Stimulated activated CD8-positive, alpha-beta memory T cell treated with anti-CD3 and anti-CD28 coated beads, Interleukin-15, amount 100 ng/mL, for 1 hour (primary cell): ENCODE measurements at regions not wholly inside any gene's neighbourhood (a gene's known extent, or its start where the extent isn't known, plus 50 kb on each side); places are given as distances from the start of the nearest gene placed in this dataset.
"Not testable (repeated sequence)": the region's sequence is repeated elsewhere in the genome, so short reads cannot be mapped to it uniquely, and the experiment has no call there.

ENCODE experiments used
- DNase-seq: peaks from one replicate; pipeline ENCODE4 v3.0.0-alpha.2; 2020; ENCODE audit warnings: low read depth

DNA sequence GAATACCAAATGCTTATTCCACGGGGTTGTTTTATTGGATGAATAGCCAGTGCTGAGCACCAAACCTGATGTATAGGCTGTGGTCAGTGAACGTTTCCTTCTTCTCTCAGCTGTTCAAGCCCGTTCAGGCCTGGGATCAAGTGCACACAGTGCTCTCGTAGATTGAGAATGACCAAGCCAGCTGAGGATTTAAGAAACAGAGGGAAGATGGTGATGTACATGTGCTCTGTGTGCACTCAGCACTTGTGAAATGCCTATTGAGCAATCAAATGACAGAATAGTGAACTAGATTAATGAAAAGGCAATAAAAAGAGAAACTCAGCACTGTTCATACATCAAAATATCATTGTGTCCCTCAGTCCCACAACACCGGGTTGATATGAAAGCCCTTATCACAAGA is 302.5 kb downstream of the BMPER start:
- DNase-seq = no peak

DNA sequence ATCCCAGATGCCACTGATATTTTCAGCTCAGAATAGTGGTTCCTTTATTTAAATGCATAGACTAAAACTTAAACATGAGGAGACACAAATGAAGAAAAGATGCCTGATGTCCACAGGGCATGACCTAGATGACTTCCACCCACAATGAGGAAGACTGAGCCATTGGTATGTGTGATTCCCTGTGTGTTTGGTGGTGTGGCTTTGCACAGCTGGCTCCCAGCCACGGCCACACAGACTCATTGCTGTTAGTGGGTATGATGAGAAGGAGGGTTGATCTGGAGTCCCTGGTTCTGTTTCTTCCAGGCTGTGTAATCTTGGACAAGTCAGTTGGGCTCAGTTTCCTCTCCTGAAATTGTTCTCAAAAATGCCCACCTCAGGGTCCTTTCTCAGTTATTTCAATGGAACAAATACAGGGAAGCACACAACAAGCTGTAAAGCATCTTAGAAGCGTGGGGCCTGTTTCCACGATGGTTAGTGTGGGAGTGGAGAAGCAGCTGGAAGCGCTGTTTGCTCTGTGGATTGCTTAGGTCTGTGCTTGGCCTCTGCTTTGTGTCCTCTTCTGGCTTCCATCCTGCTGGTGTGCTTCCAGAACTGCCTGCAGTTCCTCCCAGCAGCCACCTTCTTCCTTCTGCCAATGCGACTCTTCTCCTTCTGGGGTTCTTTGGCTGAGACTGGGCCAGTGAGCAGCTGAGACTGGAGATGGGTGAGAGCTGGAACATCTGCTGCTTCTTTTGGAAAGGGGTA is 303.7 kb downstream of the BMPER start:
- no peak for DNase-seq

DNA sequence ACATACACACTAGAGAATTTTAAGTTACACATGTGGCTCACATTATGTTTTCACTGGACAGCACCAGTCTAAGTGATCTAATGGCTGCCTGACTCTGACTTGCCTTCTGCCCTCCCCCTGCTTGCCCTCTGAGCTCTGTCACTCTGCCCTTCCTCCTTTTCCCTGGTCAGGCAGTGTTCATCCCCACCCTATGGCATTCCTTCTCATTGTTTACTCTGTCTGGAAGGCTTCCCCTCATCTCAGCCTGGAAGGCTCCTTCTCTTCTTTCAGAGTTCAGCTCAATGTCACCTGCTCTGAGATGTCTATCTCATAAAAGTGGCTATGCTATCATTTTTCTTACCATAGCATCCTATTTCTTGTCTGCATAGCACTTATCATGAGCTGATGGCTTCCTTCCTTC is 305.7 kb downstream of the BMPER start:
- DNase-seq = no peak

DNA sequence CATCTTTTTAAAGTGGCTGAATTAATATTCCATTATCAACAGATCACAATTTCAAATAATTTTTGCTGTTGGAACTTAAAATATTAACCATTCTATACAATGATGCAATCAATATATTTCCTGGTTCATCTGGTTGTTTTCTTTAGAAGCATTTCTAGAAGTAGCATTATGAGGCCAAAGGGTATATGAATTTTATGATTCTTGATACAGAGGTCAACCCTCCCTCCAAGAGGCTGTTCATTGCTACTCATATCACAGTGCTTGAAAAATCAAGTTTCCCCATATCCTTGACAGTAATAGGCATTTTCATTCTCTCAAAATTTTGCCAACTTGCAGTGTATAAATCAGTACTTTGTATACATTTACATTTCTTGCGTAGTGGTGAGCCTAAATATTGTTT is 312.6 kb downstream of the BMPER start:
- no peak for DNase-seq

DNA sequence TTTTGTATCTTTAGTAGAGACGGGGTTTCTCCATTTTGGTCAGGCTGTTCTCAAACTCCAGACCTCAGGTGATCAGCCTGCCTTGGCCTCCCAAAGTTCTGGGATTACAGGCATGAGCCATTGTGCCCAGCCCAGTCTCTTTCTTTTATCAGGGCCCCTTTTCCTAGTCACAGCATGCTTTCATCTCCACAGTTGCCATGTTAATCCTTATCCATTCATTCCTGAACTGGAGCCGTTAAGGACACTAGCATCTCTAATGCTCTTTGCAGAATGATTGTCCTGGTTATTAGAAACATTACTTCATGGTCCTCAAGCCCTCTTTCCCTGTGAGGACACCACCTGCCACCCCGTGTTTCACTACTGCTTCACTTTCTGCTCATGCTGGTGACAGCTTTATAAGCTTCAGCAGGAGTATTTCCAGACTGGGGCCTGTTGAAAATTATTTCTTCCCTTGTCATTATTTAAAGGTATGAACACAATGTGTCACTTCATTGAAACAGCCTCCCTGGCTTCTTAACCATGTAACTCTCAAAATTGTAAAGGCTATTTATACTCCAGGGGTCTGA is 313.9 kb downstream of the BMPER start:
- no peak for DNase-seq

DNA sequence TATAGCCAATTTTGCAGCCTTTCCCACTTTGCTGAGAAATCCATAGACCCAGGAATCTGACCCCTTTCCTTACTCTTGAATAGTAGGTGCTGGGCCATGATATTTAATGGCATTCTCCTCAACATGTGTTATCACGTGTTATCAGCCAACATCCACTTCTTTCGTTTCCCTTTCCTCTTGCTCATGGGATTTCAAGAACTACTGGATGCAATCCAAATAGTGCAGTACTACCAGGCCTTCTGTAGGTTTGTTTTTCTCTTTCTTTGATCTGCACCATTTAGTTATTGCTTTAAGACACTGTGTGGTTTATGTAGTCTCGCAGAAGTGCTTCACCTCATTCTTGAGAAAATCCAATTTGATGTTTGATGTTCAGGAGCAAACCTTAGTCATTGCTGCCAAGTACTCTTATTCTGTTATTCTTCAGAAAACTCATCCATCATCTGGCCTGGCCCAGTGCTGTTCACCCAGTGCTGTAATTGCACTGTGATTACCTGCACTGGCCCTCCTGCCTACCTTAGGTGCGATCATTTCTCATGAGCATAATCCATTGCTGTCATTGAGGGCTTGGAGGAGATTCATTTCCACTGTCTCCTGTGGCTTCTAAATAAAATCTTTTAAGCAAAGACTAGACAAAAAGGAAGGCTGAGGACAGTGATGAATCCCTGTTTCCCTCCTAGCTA is 315.3 kb downstream of the BMPER start:
- no peak for DNase-seq

DNA sequence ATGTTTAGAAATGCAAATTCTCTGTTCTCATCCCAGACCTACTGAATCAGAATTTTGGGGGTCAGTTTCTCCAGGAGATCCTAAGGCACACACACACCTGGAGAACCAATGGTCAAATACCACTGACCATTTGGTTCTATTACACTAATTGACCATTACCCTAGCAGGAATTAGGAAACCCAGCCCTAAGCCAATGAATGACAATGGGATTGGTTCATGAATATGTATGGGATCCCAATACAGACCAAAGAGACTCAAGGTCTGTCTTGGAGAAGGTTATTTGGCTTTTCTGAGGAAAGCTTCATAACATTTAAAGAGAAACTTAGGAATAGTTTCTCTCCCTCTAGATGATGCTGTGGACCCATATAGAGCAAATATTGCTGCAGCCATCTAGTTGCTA is 317.0 kb downstream of the BMPER start:
- DNase-seq = no peak

DNA sequence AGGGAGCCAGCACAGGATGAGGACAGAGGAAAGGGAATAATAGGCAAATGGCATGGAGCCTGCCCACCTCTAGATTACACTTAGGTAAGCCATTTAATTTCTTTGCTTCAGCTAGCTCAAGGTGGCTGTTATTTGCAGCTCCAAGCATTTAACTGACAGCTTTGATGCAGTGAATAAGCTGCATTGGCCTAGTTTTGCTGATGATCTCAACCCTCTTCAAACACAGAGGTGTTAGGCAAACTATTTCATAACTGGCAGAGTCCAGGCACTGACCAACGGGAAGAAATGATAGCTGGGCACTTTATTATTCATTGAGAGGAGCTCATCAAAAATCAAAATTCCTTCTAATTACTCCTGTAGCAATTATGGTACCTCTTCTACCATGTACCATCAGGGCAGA is 317.4 kb downstream of the BMPER start:
- no peak for DNase-seq

DNA sequence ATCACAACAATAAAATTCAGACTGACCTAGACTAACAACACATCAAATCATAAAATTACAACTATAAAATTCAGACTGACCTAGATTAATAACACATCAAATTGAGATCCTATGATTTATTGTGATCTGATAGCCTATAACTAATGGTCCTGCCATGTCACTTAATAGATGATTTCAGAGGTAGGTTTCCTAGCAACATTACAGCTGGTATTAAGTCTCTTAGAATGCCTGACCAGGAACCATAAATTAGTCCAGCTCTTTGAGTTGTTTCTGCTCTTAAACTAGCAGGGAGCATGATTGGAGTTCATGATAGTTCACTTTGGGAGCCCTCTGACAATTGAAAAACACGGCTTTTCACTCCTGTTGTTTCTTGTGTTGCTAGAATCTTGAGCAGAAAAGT is 318.9 kb downstream of the BMPER start:
- DNase-seq = no peak

DNA sequence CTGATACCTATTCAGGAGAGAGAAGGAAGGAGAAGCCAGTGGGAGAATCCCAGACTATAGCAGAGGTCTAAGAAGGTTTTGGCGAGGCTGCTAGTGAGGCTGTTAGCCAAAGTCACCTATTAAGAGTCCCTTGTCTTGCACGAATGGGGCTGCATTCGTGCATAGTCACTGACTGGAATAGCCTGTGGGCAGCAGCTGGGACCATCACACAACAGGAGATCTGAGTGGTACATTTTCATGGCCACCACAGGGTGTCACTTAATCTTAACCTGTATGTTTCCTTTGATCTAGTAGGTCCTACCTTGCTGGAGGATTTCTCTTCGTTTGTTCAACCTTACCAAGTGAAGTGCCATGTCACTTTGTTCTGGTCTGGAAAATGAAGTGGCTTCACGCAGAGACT is 319.9 kb downstream of the BMPER start:
- no peak for DNase-seq

DNA sequence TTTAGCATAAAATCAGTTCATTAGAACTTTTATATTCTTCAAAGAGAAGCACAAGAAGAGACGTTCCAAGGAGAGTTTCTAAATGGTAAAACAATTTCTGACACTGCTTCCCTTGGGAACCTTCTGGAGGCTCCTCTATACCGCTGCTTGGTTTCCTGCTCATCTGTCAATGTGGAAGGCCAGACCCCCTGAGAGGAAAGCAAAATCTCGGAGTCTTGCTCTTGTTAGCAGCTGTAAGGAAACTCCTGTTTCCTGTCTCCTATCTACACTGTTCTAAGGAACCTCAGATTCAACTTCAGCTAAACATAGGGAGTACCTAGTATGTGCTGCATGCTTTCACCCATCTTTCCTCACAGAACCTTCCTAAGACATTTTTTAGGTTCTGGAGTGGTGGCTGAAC is 322.2 kb downstream of the BMPER start:
- no peak for DNase-seq

DNA sequence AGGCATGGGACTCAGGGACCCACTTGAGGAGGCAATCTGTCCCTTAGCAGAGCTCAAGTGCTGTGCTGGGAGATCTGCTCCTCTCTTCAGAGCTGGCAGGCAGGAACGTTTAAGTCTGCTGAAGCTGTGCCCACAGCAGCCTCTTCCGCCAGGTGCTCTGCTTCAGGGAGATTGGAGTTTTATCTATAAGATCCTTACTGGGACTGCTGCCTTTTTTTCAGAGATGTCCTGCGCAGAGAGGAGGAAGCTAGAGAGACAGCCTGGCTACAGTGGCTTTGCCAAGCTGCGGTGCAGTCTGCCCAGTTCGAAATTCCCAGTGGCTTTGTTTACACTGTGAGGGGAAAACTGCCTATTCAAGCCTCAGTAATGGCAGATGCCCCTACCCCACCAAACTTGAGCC is 329.8 kb downstream of the BMPER start:
- DNase-seq = not testable (repeated sequence)

DNA sequence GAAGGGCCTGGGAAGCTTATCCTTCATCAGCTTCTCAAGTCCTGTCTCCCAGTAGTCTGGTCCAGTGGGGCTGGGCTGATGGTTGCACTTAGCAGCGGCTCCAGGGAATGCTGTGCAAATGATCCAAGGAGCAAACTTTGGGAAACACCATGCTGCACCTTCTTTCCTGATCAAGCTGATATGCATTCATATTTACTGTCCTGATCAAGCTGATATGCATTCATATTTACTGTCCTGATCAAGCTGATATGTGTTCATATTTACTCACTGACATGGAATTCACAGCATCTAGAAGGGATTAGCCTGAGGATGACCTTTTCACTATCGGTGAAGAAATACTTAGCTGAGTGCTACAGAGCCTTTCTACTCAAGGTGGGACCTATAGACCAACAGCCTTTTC is 330.7 kb downstream of the BMPER start:
- DNase-seq = no peak

DNA sequence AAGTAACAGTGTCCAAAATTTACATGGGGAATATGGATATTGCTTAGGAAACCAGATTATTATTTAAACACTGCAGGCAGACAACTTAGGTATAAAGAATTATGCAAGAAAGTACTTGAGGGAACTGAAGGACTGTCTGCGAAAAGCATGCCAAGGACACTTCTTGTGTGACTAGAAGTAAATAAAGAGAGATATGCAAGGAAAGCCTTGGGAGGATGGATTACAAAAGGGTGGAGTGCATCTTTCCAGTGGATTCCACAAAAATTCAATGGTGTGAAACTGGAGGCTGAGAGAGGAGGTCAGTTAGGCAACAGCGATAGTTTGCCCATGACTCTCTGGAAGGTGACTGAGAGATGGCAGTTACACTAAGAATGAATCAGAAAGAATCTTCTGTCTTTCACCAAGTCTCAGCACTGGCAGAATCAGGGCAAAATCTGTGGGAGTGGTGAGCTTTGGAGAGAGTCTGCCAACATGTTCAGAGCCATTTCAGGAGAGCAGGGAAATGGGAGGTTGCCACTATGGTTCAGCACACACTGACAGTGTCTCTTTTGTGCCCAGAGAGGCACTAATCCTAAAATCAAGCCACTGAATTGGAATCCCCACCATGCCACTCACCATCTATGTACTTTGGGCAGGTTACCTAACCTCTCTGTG is 331.6 kb downstream of the BMPER start:
- no peak for DNase-seq

DNA sequence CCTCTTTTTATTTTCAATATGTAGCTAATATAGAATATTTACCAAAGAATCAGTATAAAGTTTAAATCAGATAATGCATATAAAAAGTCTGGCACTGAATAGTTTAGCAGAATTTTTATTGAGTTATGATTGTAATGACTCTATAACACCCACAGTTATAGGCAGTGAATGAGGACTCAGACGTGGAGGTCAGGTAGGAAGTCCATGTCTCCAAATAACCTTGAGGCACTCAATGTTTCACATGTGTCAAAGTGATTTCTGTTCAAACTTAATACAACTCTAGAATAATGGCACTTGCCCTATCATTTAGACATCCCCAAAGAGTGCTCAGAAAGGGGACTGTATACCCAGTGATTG is 332.1 kb downstream of the BMPER start:
- no peak for DNase-seq

DNA sequence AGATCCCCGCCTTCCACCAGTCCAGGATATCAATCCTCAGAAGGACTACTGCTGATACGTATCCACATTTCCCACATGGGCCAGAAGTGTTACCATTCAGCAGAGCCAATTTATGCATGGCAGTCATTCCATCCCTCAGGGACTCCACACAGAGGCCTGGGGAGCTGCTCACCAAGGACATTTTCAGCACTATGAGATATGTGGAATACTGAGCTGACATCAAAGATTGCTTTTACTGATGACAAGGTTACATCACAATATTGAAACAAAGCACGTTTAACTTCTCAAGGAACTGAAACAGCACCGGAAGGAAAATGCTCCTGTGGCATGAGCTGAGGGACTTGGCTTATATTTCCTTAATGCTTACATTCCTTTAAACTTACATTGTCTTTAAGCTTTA is 335.1 kb downstream of the BMPER start:
- DNase-seq = no peak

DNA sequence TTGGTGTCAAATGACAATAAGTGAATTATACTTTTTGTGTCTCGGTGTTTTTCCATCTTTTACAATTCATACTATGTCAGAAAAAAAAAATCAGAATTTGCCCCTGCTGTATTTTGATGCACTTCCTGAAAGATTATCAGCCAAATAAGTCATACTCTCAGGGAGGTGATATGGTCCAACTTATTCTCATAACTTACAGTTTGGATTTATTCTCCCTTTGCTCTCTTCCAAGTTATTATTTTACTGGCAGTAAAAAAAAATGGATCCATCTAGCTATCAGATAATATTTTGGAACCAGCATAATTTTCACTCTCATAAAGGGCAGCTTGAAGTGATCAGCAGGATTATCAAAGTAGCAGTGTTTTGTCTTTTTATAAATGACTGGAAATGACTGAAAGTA is 337.1 kb downstream of the BMPER start:
- no peak for DNase-seq

DNA sequence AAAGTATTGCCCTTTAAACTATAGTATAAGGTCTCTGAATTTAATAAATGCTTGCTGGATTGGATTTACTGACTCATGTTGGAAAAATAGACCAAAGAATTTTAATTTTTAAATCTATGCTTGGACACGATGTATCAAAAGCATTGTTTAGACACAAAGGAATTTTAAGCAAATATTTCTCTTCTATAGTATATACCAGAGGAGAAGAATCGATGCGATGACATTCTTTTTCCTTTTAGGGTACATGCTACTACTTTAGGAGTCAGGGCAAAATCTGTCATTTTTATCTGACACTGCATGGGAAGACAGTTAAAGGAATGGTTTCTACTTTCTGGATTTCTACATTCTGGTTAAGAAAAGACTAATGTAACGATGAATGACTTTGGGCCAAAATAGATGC is 339.9 kb downstream of the BMPER start:
- no peak for DNase-seq

DNA sequence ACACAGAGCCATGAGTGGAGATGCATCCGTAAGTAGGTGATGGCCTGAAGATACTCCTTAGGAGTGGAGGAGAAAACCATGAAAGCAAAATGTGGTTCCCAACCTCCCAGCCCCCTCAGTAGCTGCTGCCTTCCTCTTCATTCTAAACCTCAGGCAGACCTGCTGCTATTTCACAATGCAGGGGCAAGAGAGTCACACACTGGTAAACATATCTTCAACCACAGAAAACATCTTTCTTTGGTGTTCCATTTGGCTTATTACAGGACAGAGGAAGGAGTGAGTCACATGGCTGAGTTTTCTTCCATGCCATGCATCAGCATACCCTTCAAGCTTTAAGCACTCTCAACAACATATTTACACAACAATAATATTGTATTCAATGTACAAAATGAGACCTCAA is 342.1 kb downstream of the BMPER start:
- DNase-seq = no peak

DNA sequence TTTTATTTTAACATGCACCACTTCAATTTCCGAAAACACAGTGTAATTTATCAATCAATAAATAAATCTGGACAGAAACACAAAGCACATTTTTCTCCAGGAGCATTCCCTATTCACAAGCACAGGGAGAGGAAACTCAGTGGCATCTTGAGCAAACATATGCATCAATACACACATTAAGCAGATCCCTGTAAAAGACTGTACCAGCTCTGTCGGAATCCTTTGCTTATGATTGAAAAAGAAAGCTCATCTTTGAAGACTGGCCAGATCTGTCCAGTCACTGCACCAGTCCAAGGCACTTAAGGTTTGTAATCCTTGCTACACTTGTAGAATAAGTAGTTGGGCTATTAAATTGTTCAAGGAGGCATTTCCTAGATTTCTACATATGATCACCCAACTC is 343.9 kb downstream of the BMPER start:
- no peak for DNase-seq

DNA sequence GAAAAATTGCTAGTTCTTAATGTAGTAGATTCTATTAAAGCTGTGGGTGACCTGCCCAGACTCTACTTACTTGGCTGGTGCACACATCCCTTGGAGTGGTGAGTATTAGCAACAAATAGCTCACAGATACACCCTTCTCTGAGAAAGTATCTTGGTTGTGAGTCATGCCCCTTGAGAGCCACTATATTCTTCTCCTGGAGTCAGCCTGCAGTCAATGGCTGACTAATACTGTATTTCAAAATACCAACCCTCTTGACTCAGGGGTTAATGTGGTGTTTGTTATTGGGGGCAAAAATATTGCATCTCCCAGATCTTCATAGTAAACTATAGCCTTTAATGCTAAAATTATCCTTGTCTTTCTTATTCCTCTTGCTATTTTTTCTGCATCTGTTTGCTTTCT is 354.9 kb downstream of the BMPER start:
- no peak for DNase-seq

DNA sequence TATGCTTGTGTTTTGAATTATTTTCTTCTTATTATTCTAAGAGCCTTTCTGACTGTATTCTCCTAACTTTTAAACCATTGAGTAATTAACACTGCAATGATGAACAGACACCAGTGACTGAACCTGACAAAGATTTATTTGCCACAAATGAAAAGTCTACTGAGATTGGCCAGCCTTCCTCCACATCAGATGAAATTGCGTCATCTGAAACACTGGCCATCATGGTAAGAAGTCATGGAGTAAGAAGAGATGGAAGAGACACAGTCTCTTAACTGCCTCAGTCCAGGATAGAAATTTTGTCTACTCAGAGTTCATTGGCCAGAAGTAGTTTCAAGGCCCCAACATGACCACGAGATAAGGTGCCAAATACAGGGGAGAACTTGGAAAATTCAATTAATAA is 357.8 kb downstream of the BMPER start:
- no peak for DNase-seq

DNA sequence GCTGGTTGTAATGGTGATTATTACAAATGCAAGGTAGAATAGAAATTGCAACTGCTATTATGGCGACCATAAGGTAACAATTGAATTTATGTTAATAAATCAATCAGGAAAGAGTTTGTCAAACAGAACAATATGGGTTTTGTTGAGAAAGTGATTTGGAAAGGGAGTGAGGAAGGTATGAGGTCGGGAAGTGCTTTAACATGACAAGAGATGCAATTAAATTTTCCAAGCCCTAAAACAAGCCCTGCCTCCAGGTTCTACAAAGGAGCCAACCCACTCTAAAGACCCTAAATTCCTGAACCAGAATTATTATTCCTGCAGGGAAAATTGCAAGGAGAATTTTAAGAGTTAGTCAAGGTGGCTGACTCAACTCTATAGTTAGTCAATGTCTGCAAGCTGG is 363.7 kb downstream of the BMPER start:
- DNase-seq = no peak
